Esophagus squamous epithelium (tissue), 4 donors: ENCODE measurements at regions not wholly inside any gene's neighbourhood (a gene's known extent, or its start where the extent isn't known, plus 50 kb on each side); places are given as distances from the start of the nearest gene placed in this dataset.

ENCODE experiments used
- POLR2A ChIP-seq, 4 donors: fragments of 450-650 bp; IDR thresholded peaks; one replicate each; pipeline ENCODE4 v1.6.1; 2017; ENCODE audit warnings: antibody characterized with exemption in 4 of 4, mild to moderate bottlenecking in 4 of 4, moderate library complexity in 3 of 4
- TF ChIP-seq, protein P1 (sequence below), 6 experiments: fragments of 450-650 bp in 4 of 6; fragments of 200-600 bp in 2 of 6; sonication (generic) in 2 of 6; IDR thresholded peaks; one replicate each; pipeline ENCODE4 v1.5.1; 2016 to 2019; ENCODE audit warnings: antibody characterized with exemption in 6 of 6, mild to moderate bottlenecking in 4 of 6, moderate library complexity in 4 of 6

DNA sequence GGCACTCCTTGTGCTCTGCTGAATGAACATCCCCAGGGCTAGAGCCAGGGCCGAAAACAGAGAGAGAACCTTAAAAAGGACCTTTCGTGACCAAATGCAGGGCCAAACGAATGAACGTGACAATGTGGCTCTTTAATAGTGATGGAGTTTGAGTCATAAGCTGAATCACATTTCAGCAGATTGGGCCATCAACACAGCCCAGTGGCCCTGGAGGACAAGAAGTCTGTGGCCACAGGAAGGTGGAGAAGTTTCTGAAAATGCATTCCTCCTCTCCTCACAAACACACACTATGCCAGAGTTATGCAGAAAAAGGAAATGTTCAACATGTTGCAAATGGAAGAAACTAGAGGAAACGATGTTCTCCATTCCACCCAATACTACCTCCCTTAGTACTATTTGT lies 415.8 kb downstream of the HRH4 start:
- TF ChIP-seq, protein P1, sequence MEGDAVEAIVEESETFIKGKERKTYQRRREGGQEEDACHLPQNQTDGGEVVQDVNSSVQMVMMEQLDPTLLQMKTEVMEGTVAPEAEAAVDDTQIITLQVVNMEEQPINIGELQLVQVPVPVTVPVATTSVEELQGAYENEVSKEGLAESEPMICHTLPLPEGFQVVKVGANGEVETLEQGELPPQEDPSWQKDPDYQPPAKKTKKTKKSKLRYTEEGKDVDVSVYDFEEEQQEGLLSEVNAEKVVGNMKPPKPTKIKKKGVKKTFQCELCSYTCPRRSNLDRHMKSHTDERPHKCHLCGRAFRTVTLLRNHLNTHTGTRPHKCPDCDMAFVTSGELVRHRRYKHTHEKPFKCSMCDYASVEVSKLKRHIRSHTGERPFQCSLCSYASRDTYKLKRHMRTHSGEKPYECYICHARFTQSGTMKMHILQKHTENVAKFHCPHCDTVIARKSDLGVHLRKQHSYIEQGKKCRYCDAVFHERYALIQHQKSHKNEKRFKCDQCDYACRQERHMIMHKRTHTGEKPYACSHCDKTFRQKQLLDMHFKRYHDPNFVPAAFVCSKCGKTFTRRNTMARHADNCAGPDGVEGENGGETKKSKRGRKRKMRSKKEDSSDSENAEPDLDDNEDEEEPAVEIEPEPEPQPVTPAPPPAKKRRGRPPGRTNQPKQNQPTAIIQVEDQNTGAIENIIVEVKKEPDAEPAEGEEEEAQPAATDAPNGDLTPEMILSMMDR (IDR thresholded peaks at IDR 0.05), result no peak
- TF ChIP-seq POLR2A (IDR thresholded peaks at IDR 0.05), result no peak
